Right cardiac atrium (tissue), 5 donors: ENCODE measurements at regions not wholly inside any gene's neighbourhood (a gene's known extent, or its start where the extent isn't known, plus 50 kb on each side); places are given as distances from the start of the nearest gene placed in this dataset.
"Not testable (repeated sequence)": the region's sequence is repeated elsewhere in the genome, so short reads cannot be mapped to it uniquely, and the experiment has no call there.

Source experiments
- ATAC-seq, 2 donors: fragments of 200-7000 bp; cut with Tn5 transposase; one replicate each; pipeline versions ENCODE4 v1.8.0 to v1.9.1; 2020; ENCODE audit warnings: moderate library complexity in 2 of 2, mild to moderate bottlenecking in 1 of 2
- DNase-seq, 3 donors: peaks; one replicate each; pipeline ENCODE4 v3.0.0-alpha.2; 2020
- H3K27ac ChIP-seq: one replicate; pipeline ENCODE4 v1.5.1; 2013; ENCODE audit warnings: mild to moderate bottlenecking, low read length, control low read depth, moderate library complexity
- H3K27me3 ChIP-seq: one replicate; pipeline ENCODE4 v1.6.1; 2013; ENCODE audit not compliant: control insufficient read depth, insufficient read depth
- H3K4me1 ChIP-seq: one replicate; pipeline ENCODE4 v1.6.1; 2013; ENCODE audit warnings: low read length; ENCODE audit not compliant: control insufficient read depth, insufficient read depth
- H3K4me3 ChIP-seq: one replicate; pipeline ENCODE4 v1.5.1; 2013; ENCODE audit warnings: low read length, control low read depth
- H3K9me3 ChIP-seq: one replicate; pipeline ENCODE4 v1.6.1; 2013; ENCODE audit warnings: low read length; ENCODE audit not compliant: control insufficient read depth
- WGBS: extraction: QIAGEN DNeasy Blood & Tissue Kit; methylation state at CpG from one replicate; pipeline ENCODE4 v1.1.7; 2013; 5-methylcytosine and 5-hydroxymethylcytosine counted together
- intact Hi-C, 4 donors: fragments of 100-400 bp; cut with DNase I; formaldehyde crosslinking; loops; one replicate each; pipeline versions ENCODE4 v1.11.0 to v1.14.0; 2022 to 2023
- donor health status: healthy with polysubstance abuse.
- donor health status: DM: no; HTN: yes; CAD: no.
- donor health status: DM: no; HTN: no; CAD: no.
- donor health status: DM: no; HTN: yes; CAD: no; lungs with severe emphysema.
- donor health status: DM: yes; HTN: yes; CAD: no.

- no peaks in the 10 kb centered on the region for H3K4me1 ChIP-seq
- H3K27ac ChIP-seq = peak overlapping the region; percentile 81
- ATAC-seq (no peak), DNase-seq (no peak)
- 65% methylated on average over 28 of the region's 28 CpGs for WGBS
- no peaks in the 10 kb centered on the region for H3K27me3 ChIP-seq
- H3K9me3 ChIP-seq = no peaks in the 10 kb centered on the region
- intact Hi-C loops = no loop called here
- no peak overlapping the region for H3K4me3 ChIP-seq
Observed at GRCh38 chr6:26225848-26226578, 138.8 kb downstream of the HFE start.

- no peaks in the 10 kb centered on the region for H3K27me3 ChIP-seq
- no peaks in the 10 kb centered on the region for H3K9me3 ChIP-seq
- 93% methylated on average over 3 of the region's 3 CpGs for WGBS
- H3K27ac ChIP-seq = no peak overlapping the region
- intact Hi-C loops = no loop called here
- DNase-seq (no peak), ATAC-seq (no peak)
- H3K4me3 ChIP-seq = no peak overlapping the region
- H3K4me1 ChIP-seq = no peaks in the 10 kb centered on the region
Observed at GRCh38 chr6:26226579-26226967, 138.4 kb upstream of the BTN3A2 start.

- Histone ChIP-seq H3K9me3 (no peaks in the 10 kb centered on the region), H3K4me3 (no peak overlapping the region), H3K4me1 (peaks cover 9% of the 10 kb centered on the region), H3K27ac (no peak overlapping the region), H3K27me3 (no peaks in the 10 kb centered on the region)
- WGBS = 86% methylated on average over 5 of the region's 5 CpGs
- DNase-seq = no peak
- intact Hi-C loops = no loop called here
- no peak for ATAC-seq
Observed at GRCh38 chr6:26230351-26230750, 134.6 kb upstream of the BTN3A2 start.

GRCh38 chr6:26231006-26231587 is 133.9 kb upstream of the BTN3A2 start:
- ATAC-seq (no peak), DNase-seq (no peak)
- Histone ChIP-seq H3K4me3 (no peak overlapping the region), H3K9me3 (no peaks in the 10 kb centered on the region), H3K27ac (no peak overlapping the region), H3K27me3 (no peaks in the 10 kb centered on the region), H3K4me1 (peaks cover 9% of the 10 kb centered on the region)
- intact Hi-C loops = no loop called here
- 95% methylated on average over 5 of the region's 5 CpGs for WGBS

- DNase-seq (no peak), ATAC-seq (no peak)
- Histone ChIP-seq H3K9me3 (no peaks in the 10 kb centered on the region), H3K4me1 (peaks cover 9% of the 10 kb centered on the region), H3K27me3 (no peaks in the 10 kb centered on the region), H3K4me3 (peak overlapping the region; percentile 91), H3K27ac (no peak overlapping the region)
- intact Hi-C loops = no loop called here
- WGBS = 56% methylated on average over 7 of the region's 7 CpGs
Observed at GRCh38 chr6:26232306-26232939, 132.6 kb upstream of the BTN3A2 start.

GRCh38 chr6:26232940-26233648 is 131.9 kb upstream of the BTN3A2 start:
- Histone ChIP-seq H3K4me1 (peaks cover 9% of the 10 kb centered on the region), H3K27me3 (no peaks in the 10 kb centered on the region), H3K9me3 (no peaks in the 10 kb centered on the region), H3K27ac (no peak overlapping the region), H3K4me3 (peak overlapping the region; percentile 91)
- 13% methylated on average over 34 of the region's 34 CpGs for WGBS
- ATAC-seq = peak in 1 of 2 donors; percentile 19
- intact Hi-C loops = no loop called here
- DNase-seq = peak in 1 of 3 donors; percentile 45

DNA sequence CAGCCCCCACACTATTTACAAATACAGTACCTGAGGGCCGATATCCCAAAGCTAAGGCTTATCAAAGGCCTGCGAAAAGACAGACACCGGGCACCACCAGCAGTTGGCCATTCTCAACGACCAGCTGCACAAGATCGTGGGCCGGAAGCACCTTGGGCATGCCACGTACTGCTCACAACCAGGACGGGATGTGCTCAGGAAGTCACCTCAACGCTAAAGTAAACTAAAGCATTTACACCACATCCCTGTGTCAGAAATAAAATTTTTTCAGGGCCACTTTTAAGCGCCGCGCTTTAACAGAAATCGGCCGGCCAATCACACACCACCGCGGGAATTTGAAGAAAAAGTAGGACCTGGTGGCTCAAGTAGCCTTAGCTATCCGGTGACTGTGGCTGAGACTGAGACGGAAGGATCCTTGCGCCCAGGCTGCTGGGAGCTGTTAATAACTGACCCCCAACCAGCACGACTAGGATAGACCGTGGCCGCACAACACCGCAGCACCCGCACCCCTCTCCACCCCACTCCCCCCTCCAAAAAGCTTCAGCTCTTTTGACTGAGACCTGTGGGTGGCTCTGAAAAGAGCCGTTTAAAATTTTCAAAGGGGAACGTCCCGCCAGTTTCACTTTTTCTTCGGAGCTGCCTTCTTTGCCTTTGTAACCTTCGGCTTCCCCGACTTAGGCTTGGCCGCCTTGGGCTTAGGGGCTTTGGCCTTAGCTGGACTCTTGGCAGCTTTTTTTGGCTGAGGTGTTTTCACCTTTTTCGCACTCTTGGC is 131.2 kb upstream of the BTN3A2 start:
- H3K27me3 ChIP-seq = no peaks in the 10 kb centered on the region
- 1% methylated on average over 32 of the region's 32 CpGs for WGBS
- H3K9me3 ChIP-seq = no peaks in the 10 kb centered on the region
- peak overlapping the region; percentile 66 for H3K27ac ChIP-seq
- DNase-seq = peak; percentile 35 to 68 (median 64)
- ATAC-seq = peak; percentile 65 to 76
- peak overlapping the region; percentile 91 for H3K4me3 ChIP-seq
- intact Hi-C loops = no loop called here
- peaks cover 9% of the 10 kb centered on the region for H3K4me1 ChIP-seq

DNA sequence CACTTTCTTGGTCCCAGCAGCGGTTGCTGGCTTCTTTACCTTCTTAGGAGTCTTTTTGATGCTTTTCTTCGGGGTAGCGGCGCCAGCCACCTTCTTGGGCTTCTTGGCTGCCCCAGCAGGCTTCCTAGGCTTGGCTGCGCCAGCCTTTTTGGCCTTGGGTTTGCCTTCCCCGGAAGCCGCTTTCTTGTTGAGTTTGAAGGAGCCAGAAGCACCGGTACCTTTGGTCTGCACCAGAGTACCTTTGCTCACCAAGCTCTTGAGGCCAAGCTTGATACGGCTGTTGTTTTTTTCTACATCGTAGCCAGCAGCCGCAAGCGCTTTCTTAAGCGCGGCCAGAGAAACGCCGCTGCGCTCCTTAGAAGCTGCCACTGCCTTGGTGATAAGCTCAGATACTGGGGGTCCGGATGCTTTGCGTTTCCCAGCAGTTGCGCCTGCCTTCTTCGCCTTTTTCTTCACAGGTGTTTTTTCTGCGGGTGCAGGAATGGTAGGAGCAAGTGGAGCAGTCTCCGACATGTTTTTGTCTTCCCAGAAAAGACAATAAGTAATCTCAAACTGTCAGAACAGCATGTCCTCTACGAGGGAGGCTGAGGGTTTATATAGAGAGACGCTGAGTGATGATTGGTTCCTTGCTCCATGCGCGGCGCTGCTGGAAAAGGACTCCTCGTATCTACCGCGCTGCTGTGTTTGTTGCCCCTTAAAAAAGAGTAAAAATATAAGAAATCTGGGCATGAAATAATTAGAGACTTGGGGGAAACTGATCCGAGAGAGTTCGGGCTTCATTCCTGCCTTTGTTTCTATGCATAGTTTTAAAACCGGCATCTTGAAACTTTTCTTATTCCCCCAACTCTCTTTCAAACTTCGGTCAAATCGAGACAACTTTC is 130.3 kb upstream of the BTN3A2 start:
- peaks cover 9% of the 10 kb centered on the region for H3K4me1 ChIP-seq
- DNase-seq = peak; percentile 39 to 77 (median 71)
- 1% methylated on average over 36 of the region's 36 CpGs for WGBS
- H3K4me3 ChIP-seq = peak overlapping the region; percentile 91
- ATAC-seq = peak; percentile 89 to 91
- H3K27ac ChIP-seq = peak overlapping the region; percentile 66
- intact Hi-C loops = no loop called here
- no peaks in the 10 kb centered on the region for H3K27me3 ChIP-seq
- no peaks in the 10 kb centered on the region for H3K9me3 ChIP-seq

GRCh38 chr6:26235302-26235670 is 129.7 kb upstream of the BTN3A2 start:
- intact Hi-C loops = no loop called here
- no peaks in the 10 kb centered on the region for H3K9me3 ChIP-seq
- no peak for ATAC-seq
- peaks cover 9% of the 10 kb centered on the region for H3K4me1 ChIP-seq
- H3K27ac ChIP-seq = no peak overlapping the region
- no peak for DNase-seq
- peak overlapping the region; percentile 91 for H3K4me3 ChIP-seq
- H3K27me3 ChIP-seq = no peaks in the 10 kb centered on the region
- 18% methylated on average over 3 of the region's 3 CpGs for WGBS

DNA sequence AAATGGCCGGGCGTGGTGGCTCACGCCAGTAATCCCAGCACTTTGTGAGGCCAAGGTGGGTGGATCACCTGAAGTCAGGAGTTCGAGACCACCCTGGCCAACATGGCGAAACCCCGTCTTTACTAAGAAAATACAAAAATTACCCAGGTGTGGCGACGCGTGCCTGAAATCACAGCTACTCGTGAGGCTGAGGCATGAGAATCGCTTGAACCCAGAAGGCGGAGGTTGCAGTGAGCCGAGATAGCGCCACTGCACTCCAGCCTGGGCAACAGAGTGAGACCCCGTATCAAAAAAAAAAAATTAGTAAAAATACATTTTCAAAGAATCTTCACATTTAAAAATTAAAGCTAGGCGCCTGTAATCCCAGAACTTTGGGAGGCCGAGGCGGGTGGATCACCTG is 125.6 kb upstream of the BTN3A2 start:
- intact Hi-C loops, DNase-seq, H3K9me3 ChIP-seq, H3K27ac ChIP-seq, H3K4me3 ChIP-seq, H3K27me3 ChIP-seq, H3K4me1 ChIP-seq, ATAC-seq: not testable (repeated sequence)
- WGBS = 94% methylated on average over 18 of the region's 18 CpGs
